ENCODE measurements at regions not wholly inside any gene's neighbourhood (a gene's known extent, or its start where the extent isn't known, plus 50 kb on each side); places are given as distances from the start of the nearest gene placed in this dataset.

DNA sequence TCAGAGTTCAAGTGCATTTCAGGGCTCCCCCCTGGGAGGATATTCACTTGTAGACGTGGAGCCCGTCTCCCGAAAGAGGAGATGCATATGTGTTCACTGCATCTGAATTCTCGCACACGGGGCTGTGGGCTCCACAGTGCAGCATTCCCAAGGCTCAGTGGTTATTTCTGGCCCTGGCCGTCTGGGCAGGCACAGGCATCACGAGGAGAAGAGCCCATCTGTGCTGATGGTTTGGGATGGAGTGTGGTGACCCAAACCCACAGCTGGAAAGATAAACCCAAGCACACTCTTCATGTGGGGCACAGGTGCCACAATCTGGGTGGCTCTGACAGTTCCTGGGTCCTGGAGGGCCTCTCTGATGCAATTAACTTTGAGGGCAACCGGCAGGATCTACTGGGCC, 242.1 kb downstream of the TSHZ3 start (continued):
- TF ChIP-seq, protein P1, sequence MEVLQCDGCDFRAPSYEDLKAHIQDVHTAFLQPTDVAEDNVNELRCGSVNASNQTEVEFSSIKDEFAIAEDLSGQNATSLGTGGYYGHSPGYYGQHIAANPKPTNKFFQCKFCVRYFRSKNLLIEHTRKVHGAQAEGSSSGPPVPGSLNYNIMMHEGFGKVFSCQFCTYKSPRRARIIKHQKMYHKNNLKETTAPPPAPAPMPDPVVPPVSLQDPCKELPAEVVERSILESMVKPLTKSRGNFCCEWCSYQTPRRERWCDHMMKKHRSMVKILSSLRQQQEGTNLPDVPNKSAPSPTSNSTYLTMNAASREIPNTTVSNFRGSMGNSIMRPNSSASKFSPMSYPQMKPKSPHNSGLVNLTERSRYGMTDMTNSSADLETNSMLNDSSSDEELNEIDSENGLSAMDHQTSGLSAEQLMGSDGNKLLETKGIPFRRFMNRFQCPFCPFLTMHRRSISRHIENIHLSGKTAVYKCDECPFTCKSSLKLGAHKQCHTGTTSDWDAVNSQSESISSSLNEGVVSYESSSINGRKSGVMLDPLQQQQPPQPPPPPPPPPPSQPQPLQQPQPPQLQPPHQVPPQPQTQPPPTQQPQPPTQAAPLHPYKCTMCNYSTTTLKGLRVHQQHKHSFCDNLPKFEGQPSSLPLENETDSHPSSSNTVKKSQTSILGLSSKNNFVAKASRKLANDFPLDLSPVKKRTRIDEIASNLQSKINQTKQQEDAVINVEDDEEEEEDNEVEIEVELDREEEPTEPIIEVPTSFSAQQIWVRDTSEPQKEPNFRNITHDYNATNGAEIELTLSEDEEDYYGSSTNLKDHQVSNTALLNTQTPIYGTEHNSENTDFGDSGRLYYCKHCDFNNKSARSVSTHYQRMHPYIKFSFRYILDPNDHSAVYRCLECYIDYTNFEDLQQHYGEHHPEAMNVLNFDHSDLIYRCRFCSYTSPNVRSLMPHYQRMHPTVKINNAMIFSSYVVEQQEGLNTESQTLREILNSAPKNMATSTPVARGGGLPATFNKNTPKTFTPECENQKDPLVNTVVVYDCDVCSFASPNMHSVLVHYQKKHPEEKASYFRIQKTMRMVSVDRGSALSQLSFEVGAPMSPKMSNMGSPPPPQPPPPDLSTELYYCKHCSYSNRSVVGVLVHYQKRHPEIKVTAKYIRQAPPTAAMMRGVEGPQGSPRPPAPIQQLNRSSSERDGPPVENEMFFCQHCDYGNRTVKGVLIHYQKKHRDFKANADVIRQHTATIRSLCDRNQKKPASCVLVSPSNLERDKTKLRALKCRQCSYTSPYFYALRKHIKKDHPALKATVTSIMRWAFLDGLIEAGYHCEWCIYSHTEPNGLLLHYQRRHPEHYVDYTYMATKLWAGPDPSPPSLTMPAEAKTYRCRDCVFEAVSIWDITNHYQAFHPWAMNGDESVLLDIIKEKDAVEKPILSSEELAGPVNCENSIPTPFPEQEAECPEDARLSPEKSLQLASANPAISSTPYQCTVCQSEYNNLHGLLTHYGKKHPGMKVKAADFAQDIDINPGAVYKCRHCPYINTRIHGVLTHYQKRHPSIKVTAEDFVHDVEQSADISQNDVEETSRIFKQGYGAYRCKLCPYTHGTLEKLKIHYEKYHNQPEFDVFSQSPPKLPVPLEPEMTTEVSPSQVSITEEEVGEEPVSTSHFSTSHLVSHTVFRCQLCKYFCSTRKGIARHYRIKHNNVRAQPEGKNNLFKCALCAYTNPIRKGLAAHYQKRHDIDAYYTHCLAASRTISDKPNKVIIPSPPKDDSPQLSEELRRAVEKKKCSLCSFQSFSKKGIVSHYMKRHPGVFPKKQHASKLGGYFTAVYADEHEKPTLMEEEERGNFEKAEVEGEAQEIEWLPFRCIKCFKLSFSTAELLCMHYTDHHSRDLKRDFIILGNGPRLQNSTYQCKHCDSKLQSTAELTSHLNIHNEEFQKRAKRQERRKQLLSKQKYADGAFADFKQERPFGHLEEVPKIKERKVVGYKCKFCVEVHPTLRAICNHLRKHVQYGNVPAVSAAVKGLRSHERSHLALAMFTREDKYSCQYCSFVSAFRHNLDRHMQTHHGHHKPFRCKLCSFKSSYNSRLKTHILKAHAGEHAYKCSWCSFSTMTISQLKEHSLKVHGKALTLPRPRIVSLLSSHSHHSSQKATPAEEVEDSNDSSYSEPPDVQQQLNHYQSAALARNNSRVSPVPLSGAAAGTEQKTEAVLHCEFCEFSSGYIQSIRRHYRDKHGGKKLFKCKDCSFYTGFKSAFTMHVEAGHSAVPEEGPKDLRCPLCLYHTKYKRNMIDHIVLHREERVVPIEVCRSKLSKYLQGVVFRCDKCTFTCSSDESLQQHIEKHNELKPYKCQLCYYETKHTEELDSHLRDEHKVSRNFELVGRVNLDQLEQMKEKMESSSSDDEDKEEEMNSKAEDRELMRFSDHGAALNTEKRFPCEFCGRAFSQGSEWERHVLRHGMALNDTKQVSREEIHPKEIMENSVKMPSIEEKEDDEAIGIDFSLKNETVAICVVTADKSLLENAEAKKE (CRISPR knock-in tag; IDR thresholded peaks at IDR 0.05): no peak

DNA sequence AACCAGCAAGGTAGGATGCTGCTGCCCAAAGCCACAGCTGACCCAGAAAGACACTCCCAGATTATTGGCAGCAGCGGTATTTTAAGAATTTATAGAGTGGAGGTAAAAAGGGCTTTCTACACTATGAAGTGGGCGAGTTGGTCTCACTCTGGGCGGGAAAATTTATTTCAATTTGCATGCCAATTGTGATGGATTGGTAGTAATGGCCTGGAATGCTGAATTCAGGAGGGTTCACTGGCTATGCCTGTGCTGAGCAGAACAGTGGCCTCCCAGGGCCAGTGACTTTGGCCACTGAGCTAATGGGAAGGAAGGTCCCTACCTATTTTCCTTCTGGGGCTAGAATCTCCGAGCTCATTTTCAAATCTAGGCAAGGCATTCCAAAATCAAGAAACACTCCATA, 243.5 kb downstream of the TSHZ3 start:
- Mint-ChIP-seq H3K27ac (no peak overlapping the region), H3K4me1 (peaks cover 45% of the 10 kb centered on the region), H3K4me3 (no peak overlapping the region), H3K27me3 (ENCODE audit: insufficient read depth, low read depth, poor library complexity) (no peaks in the 10 kb centered on the region), H3K9me3 (no peaks in the 10 kb centered on the region), H3K36me3 (ENCODE audit: low read depth) (no peaks in the 10 kb centered on the region)
- no peak overlapping the region for H2AFZ ChIP-seq
- H3K79me2 ChIP-seq (replicated peaks; ENCODE audit: insufficient read depth): no peaks in the 10 kb centered on the region
- peak overlapping the region; percentile 30; the same call in 1 of the 2 replicates for H3K4me2 ChIP-seq
- no peak overlapping the region for H3K4me3 ChIP-seq
- H3K27ac ChIP-seq (ENCODE audit: low read depth): no peak overlapping the region
- H3K27me3 ChIP-seq (ENCODE audit: insufficient read depth): no peaks in the 10 kb centered on the region
- no peaks in the 10 kb centered on the region for H4K20me1 ChIP-seq (replicated peaks; ENCODE audit: insufficient read depth)
- DNase-seq (ENCODE audit: low spot score) (peak; percentile 62), ATAC-seq (peak; percentile 41)
- no peaks in the 10 kb centered on the region for H3F3A ChIP-seq (replicated peaks; ENCODE audit: low read depth)
- peaks cover 26% of the 10 kb centered on the region for H3K4me1 ChIP-seq (ENCODE audit: insufficient read depth)
- no peaks in the 10 kb centered on the region for H3K36me3 ChIP-seq (ENCODE audit: insufficient read depth)
- H3K9me2 ChIP-seq (ENCODE audit: insufficient read depth): no peaks in the 10 kb centered on the region; the same call in 1 of the 2 replicates
- TF ChIP-seq, protein P1 (CRISPR knock-in tag; IDR thresholded peaks at IDR 0.05): no peak
- no peak for TF ChIP-seq EZH2 (IDR thresholded peaks at IDR 0.05; ENCODE audit: low read depth, unreplicated experiment)
- TF ChIP-seq, protein P2, sequence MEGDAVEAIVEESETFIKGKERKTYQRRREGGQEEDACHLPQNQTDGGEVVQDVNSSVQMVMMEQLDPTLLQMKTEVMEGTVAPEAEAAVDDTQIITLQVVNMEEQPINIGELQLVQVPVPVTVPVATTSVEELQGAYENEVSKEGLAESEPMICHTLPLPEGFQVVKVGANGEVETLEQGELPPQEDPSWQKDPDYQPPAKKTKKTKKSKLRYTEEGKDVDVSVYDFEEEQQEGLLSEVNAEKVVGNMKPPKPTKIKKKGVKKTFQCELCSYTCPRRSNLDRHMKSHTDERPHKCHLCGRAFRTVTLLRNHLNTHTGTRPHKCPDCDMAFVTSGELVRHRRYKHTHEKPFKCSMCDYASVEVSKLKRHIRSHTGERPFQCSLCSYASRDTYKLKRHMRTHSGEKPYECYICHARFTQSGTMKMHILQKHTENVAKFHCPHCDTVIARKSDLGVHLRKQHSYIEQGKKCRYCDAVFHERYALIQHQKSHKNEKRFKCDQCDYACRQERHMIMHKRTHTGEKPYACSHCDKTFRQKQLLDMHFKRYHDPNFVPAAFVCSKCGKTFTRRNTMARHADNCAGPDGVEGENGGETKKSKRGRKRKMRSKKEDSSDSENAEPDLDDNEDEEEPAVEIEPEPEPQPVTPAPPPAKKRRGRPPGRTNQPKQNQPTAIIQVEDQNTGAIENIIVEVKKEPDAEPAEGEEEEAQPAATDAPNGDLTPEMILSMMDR (conservative IDR thresholded peaks at IDR 0.05; ENCODE audit: low read depth in 2 of 2): no peak
- TF ChIP-seq CREB1 (CRISPR knock-in tag; IDR thresholded peaks at IDR 0.05; ENCODE audit: low read depth): no peak
- no peak for TF ChIP-seq POLR2AphosphoS5 (IDR thresholded peaks at IDR 0.05; ENCODE audit: low read depth)
- TF ChIP-seq, protein P3, sequence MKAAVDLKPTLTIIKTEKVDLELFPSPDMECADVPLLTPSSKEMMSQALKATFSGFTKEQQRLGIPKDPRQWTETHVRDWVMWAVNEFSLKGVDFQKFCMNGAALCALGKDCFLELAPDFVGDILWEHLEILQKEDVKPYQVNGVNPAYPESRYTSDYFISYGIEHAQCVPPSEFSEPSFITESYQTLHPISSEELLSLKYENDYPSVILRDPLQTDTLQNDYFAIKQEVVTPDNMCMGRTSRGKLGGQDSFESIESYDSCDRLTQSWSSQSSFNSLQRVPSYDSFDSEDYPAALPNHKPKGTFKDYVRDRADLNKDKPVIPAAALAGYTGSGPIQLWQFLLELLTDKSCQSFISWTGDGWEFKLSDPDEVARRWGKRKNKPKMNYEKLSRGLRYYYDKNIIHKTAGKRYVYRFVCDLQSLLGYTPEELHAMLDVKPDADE (IDR thresholded peaks at IDR 0.05): no peak
- TF ChIP-seq EZH2phosphoT487 (IDR thresholded peaks at IDR 0.05; ENCODE audit: unreplicated experiment): no peak
